ENCODE measurements at regions not wholly inside any gene's neighbourhood (a gene's known extent, or its start where the extent isn't known, plus 50 kb on each side); places are given as distances from the start of the nearest gene placed in this dataset.

DNA sequence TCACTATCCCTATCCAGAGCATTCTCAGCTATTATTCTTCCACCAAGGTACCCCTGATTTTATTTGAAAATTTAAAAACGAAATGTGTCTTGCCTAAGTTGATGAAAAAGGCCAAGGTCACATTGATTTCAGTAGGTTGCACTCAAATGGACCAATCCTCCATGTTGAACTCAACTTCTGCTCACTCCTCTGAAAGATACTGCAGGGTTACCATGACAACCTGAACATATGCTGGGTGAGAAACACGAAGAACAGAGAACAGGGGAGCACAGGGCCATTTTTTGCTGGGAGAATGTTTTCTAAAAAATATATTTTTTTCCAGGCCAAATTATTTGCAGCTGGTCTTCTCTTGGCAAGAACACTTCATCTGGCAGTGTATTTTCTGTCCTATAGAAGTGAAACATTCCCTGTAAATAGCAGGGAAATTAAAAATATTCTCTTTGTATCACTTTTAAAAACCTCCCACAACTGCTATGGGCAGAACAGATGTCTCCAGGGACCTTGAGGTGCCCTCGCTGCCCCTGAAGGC, 215.9 kb downstream of the NXNL2 start:
- Mint-ChIP-seq H3K27ac (ENCODE audit: low read depth, unreplicated experiment) (no peak overlapping the region), H3K4me1 (ENCODE audit: insufficient read depth, unreplicated experiment) (peaks cover 33% of the 10 kb centered on the region), H3K36me3 (ENCODE audit: insufficient read depth, unreplicated experiment) (no peaks in the 10 kb centered on the region), H3K4me3 (ENCODE audit: unreplicated experiment) (no peak overlapping the region), H3K27me3 (ENCODE audit: insufficient read depth, unreplicated experiment) (no peaks in the 10 kb centered on the region), H3K9me3 (ENCODE audit: unreplicated experiment) (peaks cover 5% of the 10 kb centered on the region)
- ChIA-PET CTCF (interaction anchor here (0.9 kb wide), 1 partner anchor 12 kb away, joined by 3 read pairs; no protein-coding TSS in a partner anchor), POLR2A (no interaction called here)
- BruUV-seq (replicated peaks): no TSS peak
- no peak for DNase-seq (ENCODE audit: unreplicated experiment)
- TF ChIP-seq, protein P1, sequence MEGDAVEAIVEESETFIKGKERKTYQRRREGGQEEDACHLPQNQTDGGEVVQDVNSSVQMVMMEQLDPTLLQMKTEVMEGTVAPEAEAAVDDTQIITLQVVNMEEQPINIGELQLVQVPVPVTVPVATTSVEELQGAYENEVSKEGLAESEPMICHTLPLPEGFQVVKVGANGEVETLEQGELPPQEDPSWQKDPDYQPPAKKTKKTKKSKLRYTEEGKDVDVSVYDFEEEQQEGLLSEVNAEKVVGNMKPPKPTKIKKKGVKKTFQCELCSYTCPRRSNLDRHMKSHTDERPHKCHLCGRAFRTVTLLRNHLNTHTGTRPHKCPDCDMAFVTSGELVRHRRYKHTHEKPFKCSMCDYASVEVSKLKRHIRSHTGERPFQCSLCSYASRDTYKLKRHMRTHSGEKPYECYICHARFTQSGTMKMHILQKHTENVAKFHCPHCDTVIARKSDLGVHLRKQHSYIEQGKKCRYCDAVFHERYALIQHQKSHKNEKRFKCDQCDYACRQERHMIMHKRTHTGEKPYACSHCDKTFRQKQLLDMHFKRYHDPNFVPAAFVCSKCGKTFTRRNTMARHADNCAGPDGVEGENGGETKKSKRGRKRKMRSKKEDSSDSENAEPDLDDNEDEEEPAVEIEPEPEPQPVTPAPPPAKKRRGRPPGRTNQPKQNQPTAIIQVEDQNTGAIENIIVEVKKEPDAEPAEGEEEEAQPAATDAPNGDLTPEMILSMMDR (IDR thresholded peaks at IDR 0.05; ENCODE audit: unreplicated experiment): no peak
- intact Hi-C loops (cut with micrococcal nuclease): no loop called here

GRCh38 chr9:88751781-88752180, 216.8 kb downstream of the NXNL2 start:
- Mint-ChIP-seq H3K27ac (ENCODE audit: low read depth, unreplicated experiment) (no peak overlapping the region), H3K36me3 (ENCODE audit: insufficient read depth, unreplicated experiment) (no peaks in the 10 kb centered on the region), H3K9me3 (ENCODE audit: unreplicated experiment) (no peaks in the 10 kb centered on the region), H3K4me3 (ENCODE audit: unreplicated experiment) (no peak overlapping the region), H3K27me3 (ENCODE audit: insufficient read depth, unreplicated experiment) (no peaks in the 10 kb centered on the region), H3K4me1 (ENCODE audit: insufficient read depth, unreplicated experiment) (peaks cover 24% of the 10 kb centered on the region)
- intact Hi-C loops (cut with micrococcal nuclease): no loop called here
- TF ChIP-seq, protein P1 (IDR thresholded peaks at IDR 0.05; ENCODE audit: unreplicated experiment): no peak
- ChIA-PET POLR2A (no interaction called here), CTCF (no interaction called here)
- DNase-seq (ENCODE audit: unreplicated experiment): no peak
- BruUV-seq (replicated peaks): no TSS peak

- intact Hi-C loops (cut with micrococcal nuclease): no loop called here
- H3K27ac Mint-ChIP-seq (ENCODE audit: low read depth, unreplicated experiment): no peak overlapping the region
- CTCF ChIA-PET: no interaction called here
- no peaks in the 10 kb centered on the region for H3K36me3 Mint-ChIP-seq (ENCODE audit: insufficient read depth, unreplicated experiment)
- no TSS peak for BruUV-seq (replicated peaks)
- TF ChIP-seq, protein P1 (IDR thresholded peaks at IDR 0.05; ENCODE audit: unreplicated experiment): no peak
- no peaks in the 10 kb centered on the region for H3K9me3 Mint-ChIP-seq (ENCODE audit: unreplicated experiment)
- POLR2A ChIA-PET: no interaction called here
- DNase-seq (ENCODE audit: unreplicated experiment): no peak
- H3K4me1 Mint-ChIP-seq (ENCODE audit: insufficient read depth, unreplicated experiment): peaks cover 10% of the 10 kb centered on the region
- no peak overlapping the region for H3K4me3 Mint-ChIP-seq (ENCODE audit: unreplicated experiment)
- no peaks in the 10 kb centered on the region for H3K27me3 Mint-ChIP-seq (ENCODE audit: insufficient read depth, unreplicated experiment)
Measured at GRCh38 chr9:88753691-88754367, 218.9 kb downstream of the NXNL2 start.

DNA sequence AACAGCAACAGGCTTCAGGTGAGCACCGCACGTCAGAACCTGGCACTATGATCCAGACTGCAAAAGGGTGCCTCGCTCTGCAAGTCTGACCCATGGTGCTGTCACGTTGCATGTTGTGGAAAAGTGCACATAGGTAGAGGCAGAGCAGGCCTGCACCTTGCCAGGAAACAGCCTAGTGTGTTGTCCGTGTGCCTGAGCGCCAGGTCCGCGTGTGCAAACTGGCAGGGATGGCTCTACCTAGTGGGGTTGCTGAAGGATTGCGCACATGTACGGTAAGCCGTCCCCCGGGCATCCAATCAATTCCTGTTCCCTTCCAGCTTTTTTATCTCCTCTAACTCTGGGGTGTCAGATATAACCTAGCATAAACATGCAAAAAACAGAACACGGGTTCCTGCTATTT, 219.5 kb downstream of the NXNL2 start:
- ChIA-PET POLR2A (no interaction called here), CTCF (no interaction called here)
- Mint-ChIP-seq H3K4me3 (ENCODE audit: unreplicated experiment) (no peak overlapping the region), H3K36me3 (ENCODE audit: insufficient read depth, unreplicated experiment) (no peaks in the 10 kb centered on the region), H3K27ac (ENCODE audit: low read depth, unreplicated experiment) (no peak overlapping the region), H3K9me3 (ENCODE audit: unreplicated experiment) (no peaks in the 10 kb centered on the region), H3K27me3 (ENCODE audit: insufficient read depth, unreplicated experiment) (no peaks in the 10 kb centered on the region), H3K4me1 (ENCODE audit: insufficient read depth, unreplicated experiment) (peaks cover 3% of the 10 kb centered on the region)
- TF ChIP-seq, protein P1 (IDR thresholded peaks at IDR 0.05; ENCODE audit: unreplicated experiment): no peak
- intact Hi-C loops (cut with micrococcal nuclease): no loop called here
- no peak for DNase-seq (ENCODE audit: unreplicated experiment)
- BruUV-seq (replicated peaks): no TSS peak
